ENCODE measurements at regions not wholly inside any gene's neighbourhood (a gene's known extent, or its start where the extent isn't known, plus 50 kb on each side); places are given as distances from the start of the nearest gene placed in this dataset.

GRCh38 chr6:14542670-14543366 is 425.2 kb downstream of the CD83 start:
- no peak for TF ChIP-seq CTCF (IDR thresholded peaks at IDR 0.05)
- TF ChIP-seq POLR2A (IDR thresholded peaks at IDR 0.05) = no peak
